GM21619 (cell line): ENCODE measurements at regions not wholly inside any gene's neighbourhood (a gene's known extent, or its start where the extent isn't known, plus 50 kb on each side); places are given as distances from the start of the nearest gene placed in this dataset.
"Not testable (repeated sequence)": the region's sequence is repeated elsewhere in the genome, so short reads cannot be mapped to it uniquely, and the experiment has no call there.

Experiments used
- ATAC-seq: cut with Tn5 transposase; IDR thresholded peaks from one replicate; pipeline ENCODE4 v1.9.1; 2021; ENCODE audit not compliant: unreplicated experiment

DNA sequence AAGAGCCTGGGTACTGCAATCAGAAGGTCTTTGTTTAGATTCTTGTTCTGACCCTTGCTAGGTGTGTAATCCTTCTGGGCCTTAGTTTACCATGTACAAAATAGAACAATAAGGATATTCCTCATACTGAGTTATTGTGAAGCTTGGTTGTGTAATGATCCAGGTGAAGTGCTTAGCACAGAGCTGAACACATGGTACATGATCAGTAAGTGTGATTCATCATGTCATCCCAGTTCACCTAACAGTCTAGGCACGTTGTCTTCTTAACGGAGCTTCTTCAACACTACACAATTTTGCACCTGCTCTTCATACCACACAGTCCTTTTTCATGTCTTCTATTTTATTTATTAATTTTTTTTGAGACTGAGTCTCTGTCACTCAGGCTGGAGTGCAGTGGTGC is 234.3 kb upstream of the TENM4 start:
- no peak for ATAC-seq

DNA sequence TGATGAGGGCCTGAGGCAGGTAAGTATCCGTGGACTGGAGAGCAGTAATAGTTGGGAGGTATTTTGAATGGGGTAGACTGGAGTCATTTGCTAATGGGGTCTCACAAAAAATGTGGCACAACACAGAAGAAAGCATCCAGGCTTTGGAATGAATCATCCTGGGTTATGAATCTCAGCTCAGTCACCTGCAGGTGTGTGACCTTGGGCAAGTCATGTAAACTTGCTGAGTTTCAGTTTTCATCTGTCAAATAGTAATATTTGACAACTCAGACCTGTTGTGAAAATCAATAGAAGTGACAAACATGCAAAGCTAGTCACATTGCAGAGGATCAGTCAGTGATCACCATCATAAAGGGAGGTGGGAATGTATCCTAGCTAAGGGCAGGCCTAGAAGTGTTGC is 232.0 kb upstream of the TENM4 start:
- ATAC-seq: no peak

DNA sequence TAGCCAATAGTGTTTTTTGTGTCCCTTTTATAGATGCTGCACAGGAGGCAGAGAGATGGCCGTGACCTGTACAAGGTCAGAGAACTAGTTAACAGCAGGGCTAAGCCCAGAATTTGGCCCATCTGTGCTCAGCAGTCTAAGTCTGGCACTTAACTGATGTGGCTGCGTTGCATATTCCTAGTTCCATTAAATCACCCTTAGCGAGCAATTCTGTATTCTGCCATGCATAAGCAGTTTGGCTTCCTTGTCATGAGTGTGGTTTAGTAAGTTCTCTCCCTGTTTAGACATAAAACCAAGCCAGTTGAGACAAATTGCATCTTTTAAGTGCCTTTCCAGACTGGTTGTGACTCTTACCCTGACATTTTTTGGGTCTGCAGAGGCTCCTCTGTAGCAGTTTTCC is 230.6 kb upstream of the TENM4 start:
- no peak for ATAC-seq

DNA sequence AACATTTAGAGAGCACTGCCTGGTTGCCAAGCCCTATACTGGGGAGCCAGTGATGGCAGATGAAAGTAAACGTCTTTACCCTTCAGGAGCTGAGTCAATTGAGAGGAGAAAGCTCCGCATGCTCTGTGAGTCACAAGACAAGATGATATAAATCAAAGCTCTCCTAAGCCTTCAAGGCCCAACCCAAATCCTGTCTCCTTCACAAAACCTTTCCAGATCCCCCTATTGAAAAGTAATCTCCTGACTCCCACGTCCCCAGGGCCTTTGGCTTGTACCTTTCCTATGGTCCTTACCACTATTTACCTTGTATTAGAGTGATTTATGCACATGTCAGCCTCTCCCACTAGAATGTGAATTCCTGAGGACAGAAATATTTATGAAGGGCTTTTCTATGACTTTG is 230.1 kb upstream of the TENM4 start:
- no peak for ATAC-seq

DNA sequence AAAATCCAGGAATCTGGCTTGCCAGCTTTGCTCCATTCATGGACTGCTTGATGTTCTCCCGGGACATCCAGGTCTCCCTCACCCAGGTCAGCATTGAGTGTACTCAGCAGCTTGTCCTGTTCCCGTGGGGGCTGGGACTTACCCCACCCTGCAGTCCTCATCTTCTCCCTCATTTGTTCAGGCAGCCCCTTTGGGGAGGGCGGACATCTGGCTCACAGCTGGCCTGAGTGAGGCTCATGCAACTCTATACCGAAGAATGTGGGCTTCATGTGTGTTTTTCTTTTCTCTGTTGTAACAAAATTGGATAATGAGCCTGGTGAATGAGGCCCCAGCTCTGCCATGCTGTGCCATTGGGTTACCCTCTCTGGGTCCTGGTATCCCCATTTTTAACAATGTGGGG is 227.7 kb upstream of the TENM4 start:
- ATAC-seq: no peak

DNA sequence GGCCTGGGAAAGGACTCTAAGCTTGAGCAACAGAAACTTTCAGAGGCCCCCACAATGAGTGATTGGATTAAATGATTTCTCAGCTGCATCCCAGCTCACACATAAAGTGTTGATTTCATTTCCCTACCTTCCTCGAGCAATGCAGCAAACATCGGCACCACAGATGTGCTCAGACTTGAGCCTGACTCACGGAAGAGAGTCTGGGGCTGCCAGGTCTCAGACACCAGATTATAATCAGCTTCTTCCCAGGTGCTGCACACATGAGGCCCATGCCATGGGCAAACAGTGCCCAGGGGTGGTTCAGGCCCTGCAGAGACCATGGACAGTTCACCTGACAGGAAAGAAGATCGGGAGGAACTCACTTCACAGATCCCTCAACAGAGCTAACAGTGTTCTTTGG is 226.6 kb upstream of the TENM4 start:
- no peak for ATAC-seq

DNA sequence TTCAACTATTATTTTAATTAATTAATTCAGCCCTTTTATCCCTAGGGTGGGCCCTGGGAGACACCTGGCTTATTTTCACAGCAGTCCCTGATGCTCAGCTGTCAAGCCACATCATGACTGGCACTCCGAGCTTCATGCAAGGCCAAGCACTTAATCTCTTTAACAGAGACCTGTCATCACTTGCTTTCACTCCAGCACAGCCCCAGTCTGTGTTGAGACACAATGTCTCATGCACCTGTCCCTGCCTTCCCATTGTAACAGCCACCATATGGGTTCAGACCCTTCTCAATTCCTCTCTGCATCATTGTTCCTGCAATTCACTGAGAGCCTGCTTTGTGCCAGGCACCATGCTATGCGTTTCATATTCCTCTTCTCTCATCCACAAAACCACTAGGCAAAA is 222.2 kb upstream of the TENM4 start:
- no peak for ATAC-seq

DNA sequence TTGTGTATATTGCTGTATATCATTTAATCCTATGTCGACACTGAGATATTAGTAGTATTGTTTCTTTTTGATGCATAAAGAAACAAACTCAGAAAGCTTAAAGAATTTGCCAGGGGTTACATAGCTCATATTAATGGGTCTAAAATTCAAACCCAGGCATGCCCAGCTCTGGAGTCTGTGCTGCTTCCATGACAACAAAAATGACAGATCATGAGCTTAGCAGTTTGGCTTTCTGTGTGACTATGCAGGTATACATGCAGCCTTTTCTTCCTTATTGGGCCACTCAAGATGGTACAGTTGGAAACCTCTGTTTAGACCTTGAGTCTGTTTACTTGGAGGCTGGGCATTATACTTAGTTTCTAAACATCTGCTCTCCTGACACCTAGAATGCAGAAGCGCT is 220.5 kb upstream of the TENM4 start:
- ATAC-seq: no peak

DNA sequence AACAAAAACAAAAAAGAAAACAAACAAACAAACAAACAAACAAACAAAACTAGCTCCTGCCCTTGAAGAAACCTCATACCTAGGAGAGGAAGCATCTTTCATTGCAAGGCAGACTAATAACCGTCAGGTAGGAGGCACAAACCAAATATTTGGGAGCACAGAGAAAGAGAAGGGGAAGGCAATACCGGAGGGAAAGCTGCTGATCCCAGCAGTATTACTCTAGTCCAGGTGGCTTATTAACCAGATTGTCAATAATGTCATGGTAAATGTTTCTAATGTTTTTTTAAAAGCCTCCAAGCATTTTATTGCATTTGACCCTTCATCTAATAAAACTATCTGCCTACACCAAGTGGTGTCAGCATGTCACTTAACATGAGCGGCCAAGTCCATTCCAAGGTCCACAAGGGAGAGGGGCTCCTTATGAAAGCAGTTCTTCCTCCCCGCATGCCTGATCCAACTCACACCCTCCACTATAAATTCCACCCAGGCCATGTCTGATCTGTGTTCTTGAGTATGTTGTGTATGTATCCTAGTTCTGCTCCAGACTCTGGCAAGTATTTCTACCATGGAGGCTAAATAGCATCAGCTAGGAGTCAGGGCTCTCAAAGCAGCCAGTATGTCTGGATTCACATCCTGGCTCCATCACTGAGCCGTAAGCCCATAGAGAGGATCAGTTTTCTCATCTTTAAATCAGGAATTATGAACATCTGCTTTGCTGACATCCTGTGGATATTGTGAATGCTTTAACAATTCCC is 208.1 kb upstream of the TENM4 start:
- ATAC-seq: no peak

DNA sequence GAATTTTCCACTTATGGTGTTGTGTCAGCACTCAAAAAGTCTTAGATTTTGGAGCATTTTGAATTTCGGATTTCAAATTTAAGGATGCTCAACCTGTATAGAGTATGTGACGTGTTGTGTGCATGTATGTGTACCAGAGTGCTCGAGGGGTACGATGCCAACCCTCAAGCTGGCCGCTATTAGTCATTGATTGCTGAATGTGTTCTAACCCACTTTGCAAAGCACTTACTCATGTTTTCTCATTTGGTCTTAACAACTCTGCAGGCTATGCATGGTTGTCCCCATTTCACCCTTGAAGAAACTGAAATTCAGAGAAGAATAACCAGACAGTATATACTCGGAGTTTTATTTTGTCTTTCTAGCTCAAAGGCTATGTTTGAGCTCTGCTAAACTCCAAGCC is 196.4 kb upstream of the TENM4 start:
- no peak for ATAC-seq

DNA sequence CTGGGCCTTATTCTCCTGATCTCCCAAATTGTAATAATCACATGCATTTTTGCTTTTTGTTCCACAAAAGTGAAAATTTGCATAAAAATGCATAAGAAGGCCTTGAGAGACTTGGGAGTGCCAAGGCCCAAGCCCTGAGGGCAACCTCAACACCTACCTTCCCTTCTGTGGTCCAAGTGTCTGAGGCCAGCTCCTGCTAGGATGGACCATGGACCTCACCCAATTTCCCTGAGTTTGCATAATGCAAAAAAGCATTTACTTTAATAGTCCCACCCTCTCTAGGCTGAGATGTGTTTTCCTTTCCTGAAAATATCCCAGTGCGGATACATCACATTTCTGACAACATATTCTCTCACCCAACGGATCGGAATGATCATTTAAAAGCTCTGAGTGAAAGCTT is 194.1 kb upstream of the TENM4 start:
- no peak for ATAC-seq

DNA sequence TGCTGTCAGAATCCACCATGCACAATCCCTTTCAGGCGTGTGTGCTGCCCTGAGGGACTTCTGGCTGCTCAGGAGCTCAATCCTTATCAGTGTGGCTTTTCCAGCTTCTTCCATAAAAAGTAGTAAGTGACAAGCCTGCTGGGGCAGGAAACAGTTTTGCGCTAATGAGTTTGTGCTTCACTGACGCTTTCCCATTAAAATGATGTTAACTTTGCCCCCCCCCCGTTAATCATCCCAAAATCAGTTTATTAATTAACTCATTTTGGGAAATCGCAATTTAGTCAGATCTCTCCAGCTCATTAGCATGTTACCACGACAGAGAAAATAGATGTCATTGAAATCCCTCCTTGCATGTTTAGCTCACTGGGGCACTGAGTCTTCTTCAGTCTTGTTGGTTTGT is 186.5 kb upstream of the TENM4 start:
- ATAC-seq: no peak

DNA sequence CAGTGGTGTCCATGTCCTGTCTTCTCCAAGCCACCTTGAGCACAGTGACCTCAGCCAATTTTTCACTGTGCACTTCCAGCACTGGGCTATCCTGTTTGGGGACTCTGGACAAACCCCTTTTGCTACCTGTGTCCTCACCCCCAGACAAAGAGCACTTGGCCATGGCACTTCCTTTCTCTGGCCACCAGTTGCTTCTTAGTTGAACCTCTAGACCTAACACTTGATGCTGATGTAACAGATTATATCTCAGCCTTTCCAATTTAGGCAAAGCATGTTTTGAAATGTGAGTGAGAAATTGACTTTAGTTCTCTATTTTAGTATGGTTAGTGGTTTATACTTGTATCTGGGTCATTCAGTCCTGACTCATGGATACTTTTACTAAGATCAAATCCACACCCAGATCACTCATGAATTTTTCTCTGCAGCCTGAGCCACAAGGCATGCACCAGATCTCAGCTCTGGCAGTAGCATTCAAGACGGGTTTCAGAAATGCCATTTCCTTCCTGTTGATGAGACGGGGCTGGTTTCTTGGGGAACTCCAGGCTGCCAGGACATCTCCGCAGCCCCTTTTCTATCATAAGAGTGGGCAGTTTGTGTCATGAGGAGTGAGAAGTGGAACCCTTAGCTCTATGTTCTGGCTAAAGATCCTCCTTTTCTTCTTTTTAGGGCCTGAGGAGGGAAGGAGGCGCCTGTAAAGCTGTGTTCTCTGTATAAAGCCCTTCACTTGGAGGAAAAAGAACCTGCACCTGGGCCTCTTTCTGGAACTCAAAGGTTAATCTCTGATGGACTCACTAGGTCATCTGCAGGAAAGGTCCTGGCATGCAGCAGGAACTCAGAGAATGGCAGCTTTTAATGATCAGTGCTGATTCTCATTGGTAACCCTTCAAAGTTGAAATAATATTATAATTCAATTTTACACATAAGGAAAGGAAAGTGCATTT is 185.6 kb upstream of the TENM4 start:
- no peak for ATAC-seq

DNA sequence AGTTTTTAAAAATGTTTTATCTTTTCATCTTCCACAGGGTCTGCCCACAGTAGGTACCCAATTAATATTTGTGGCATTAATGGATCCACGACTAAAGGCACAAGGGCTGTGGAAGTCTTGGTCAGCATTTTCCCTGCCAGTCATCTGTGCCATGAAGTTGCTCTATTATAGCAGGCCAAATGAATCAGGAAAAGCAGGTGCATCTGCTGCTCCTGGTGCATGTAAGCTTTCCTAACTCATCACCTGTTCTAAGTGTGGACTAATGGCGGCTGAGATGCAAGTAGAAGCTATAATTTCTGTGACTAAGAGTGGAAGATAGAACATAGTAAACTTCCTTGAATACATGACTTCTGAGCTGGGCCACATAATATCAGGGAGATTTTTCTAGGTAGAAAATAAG is 182.5 kb upstream of the TENM4 start:
- no peak for ATAC-seq

DNA sequence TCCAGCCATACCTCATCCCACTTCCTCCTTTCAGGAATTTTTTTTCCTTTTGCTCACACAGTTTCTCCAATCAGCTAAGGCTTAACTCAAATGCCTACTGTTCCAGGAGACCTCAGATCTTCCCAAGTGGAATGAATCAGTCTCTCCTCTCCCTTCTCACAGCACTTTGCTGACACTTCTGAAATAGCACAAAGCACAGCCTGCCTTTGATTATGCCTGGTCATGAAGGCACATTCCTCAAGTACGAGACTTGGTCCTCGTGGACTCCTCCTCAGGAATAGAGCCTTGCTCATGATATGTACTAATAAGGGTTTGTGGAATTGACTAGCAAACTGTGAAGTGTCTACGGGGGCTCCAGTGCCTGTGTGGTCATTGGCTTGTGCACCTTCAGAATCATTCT is 176.7 kb upstream of the TENM4 start:
- ATAC-seq: no peak

DNA sequence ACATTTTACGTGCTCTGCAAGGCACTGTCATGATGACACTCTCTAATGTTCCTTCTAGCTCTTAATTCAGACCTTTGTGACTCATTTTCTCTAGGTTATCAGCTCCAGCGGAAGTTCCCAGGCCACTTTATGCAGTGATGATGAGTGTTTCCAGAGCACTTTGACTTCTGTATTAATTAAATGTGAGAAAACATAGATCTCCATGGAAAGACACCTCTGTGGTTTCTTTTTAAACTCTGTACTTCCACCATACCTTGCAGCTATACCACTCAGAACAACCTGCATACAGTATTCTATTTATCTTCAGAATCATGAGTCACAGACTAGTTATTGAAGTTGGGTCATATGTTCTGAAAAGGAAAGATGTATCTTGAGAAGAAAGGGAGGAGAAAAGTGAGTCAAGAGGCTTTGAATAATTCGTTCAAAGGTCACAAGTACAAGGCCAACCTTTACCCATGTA is 175.6 kb upstream of the TENM4 start:
- ATAC-seq: no peak

DNA sequence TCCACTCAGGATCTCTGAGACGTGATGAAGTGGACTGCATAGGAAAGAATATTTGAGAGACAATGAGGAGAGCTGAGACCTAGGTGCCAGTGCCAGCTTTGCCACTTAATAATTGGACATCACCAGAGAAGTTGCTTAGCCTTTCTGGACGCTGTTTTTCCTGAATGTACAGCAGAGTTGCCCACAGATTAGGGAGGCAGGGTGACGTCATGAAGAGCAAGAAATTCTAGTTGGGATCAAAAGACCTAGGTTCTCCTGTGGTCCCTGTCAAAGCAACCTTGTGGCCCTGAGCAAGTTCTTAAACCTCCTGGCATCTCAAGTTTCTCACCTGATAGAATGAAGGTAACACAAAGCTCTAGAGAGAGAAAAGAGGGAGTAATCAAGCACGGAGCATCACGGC is 174.6 kb upstream of the TENM4 start:
- ATAC-seq: no peak

DNA sequence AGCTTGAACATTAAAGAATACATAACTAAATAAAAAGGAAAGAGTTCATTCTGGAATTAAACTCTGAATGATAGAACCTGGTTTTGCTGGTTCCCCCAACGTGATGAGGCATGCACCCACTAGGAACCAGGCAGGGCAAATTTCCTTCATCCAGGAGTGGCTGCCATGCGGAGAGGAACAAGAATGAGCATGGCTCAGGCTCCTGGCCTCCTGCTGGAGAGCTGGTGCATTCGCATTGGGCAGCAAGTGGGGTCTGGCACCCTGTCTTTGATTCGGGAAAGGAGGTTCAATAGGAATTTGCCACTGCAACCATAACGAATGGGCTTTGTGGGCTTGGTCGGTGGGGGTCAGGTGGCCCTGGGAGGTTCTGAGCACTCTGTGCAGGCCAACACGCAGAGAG is 169.8 kb upstream of the TENM4 start:
- no peak for ATAC-seq

DNA sequence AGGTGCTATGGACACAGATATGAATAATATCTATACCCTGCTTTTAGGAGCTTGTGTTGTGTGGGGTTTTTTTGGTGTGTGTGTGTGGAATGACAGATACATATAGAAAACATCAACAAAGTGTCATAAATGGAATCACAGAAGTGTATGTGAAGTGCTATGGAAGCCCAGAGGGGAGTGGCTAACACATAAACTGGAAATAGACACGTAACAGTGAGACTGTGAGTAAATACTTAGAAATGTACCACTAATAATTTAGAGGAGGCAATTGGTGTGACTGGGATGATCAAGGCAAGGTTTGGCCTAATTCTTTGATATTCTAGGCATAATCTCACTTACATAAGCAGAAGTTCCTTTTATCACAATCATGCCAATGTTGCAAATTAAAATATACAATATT is 169.3 kb upstream of the TENM4 start:
- ATAC-seq: no peak

DNA sequence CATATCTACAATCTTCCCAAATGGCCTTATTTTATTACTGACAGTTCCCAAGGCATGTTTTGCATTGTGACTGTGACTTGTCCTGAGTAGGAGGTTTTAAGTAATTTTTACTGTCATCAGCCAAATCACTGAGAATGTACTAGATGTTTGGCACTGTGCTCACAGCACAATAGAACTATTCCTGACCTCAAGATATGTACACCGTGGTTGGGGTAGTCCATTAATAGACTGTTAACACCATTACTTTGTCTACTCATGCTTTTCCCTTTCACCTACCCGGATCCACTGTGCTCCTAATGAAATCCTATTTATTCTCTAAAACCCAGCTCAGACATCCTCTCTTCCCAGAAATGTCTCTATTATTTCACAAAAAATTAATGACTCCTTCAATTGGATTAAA is 168.7 kb upstream of the TENM4 start:
- ATAC-seq: no peak

DNA sequence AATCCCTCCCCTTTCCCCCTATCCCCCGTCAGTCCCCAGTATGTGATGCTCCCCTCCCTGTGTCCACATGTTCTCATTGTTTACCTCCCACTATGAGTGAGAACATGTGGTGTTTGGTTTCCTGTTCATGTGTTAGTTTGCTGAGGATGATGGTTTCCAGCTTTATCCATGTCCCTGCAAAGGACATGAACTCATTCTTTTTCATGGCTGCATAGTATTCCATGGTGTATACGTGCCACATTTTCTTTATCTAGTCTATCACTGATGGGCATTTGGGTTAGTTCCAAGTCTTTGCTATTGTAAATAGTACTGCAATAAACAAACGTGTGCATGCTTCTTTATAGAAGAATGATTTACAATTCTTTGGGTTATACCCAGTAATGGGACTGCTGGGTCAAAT is 165.6 kb upstream of the TENM4 start:
- ATAC-seq: not testable (repeated sequence)

DNA sequence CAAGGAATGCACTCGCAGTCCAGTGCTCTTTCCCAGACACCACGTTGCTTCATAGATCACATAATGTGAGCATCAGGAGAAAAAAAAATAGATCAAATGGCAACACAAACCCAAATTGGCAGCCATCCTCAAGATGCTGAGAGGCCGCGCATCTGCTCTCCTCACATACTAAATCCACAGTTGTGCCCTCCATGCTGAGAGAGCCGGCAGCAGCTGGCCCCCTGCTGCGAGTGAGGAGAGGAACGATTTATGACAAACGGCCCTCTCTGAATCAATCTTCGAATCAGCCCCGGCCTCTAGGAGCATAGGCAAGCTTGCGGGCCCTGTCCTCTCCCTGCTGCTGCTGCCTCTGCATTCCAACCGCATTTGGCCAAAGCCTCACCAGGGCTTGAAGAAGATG is 159.9 kb upstream of the TENM4 start:
- ATAC-seq: no peak
